ENCODE measurements at regions not wholly inside any gene's neighbourhood (a gene's known extent, or its start where the extent isn't known, plus 50 kb on each side); places are given as distances from the start of the nearest gene placed in this dataset.
"Not testable (repeated sequence)": the region's sequence is repeated elsewhere in the genome, so short reads cannot be mapped to it uniquely, and the experiment has no call there.

DNA sequence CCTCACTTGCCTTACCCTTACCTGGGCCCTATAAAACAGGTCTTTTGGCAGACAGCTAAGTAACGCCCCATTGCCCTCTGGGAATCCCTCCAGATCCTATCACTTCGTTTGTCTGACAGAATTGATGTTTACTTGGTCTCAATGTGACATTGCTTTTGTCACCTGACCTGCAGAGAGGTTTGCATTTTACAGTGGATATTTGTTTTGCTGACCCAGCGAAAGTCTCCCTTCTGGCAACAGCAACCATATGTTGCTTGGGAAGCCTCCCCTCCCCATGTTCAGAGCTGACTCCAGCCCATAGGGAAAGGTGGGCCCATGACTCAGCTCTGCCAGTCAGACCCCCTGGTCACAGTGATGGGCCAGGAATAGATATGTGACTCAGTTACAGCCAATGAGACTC, 54.0 kb upstream of the LARP1 start:
- H3K79me2 ChIP-seq (ENCODE audit: control insufficient read depth, insufficient read depth, low read length): no peaks in the 10 kb centered on the region
- no peak overlapping the region for H3K27ac ChIP-seq (ENCODE audit: insufficient read depth, low read depth, low read length)
- DNase-seq (ENCODE audit: low read depth, low spot score): no peak
- no peaks in the 10 kb centered on the region for H3K36me3 ChIP-seq (ENCODE audit: control insufficient read depth in 2 of 2, extremely low read depth in 1 of 2, insufficient read depth in 2 of 2, low read length in 2 of 2)
- no peak for FAIRE-seq
- peaks cover 0 to 2% of the 10 kb centered on the region in 2 experiments for H3K27me3 ChIP-seq (ENCODE audit: control insufficient read depth in 2 of 2, insufficient read depth in 2 of 2, low read length in 2 of 2)
- no peaks in the 10 kb centered on the region for H3K9me1 ChIP-seq (replicated peaks; ENCODE audit: control insufficient read depth, extremely low read depth, insufficient read depth, low read length)
- no TSS peak for BruUV-seq (replicated peaks)
- no peaks in the 10 kb centered on the region for H3K9me3 ChIP-seq (replicated peaks; ENCODE audit: control insufficient read depth, insufficient read depth, low read length)
- no peak overlapping the region for H3K4me2 ChIP-seq (ENCODE audit: insufficient read depth, low read length)
- ChIA-PET CTCF (no interaction called here), POLR2A (no interaction called here)
- TF ChIP-seq, protein P1, sequence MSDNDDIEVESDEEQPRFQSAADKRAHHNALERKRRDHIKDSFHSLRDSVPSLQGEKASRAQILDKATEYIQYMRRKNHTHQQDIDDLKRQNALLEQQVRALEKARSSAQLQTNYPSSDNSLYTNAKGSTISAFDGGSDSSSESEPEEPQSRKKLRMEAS (IDR thresholded peaks at IDR 0.05; ENCODE audit: insufficient read depth, insufficient read length): no peak
- TF ChIP-seq, protein P2, sequence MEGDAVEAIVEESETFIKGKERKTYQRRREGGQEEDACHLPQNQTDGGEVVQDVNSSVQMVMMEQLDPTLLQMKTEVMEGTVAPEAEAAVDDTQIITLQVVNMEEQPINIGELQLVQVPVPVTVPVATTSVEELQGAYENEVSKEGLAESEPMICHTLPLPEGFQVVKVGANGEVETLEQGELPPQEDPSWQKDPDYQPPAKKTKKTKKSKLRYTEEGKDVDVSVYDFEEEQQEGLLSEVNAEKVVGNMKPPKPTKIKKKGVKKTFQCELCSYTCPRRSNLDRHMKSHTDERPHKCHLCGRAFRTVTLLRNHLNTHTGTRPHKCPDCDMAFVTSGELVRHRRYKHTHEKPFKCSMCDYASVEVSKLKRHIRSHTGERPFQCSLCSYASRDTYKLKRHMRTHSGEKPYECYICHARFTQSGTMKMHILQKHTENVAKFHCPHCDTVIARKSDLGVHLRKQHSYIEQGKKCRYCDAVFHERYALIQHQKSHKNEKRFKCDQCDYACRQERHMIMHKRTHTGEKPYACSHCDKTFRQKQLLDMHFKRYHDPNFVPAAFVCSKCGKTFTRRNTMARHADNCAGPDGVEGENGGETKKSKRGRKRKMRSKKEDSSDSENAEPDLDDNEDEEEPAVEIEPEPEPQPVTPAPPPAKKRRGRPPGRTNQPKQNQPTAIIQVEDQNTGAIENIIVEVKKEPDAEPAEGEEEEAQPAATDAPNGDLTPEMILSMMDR (IDR thresholded peaks at IDR 0.05; ENCODE audit: extremely low read depth in 1 of 2, insufficient read depth in 1 of 2, low read depth in 1 of 2, low read length in 2 of 2): no peak
- TF ChIP-seq POLR2A (IDR thresholded peaks at IDR 0.05; ENCODE audit: low read depth, low read length): no peak
- TF ChIP-seq GATA2 (IDR thresholded peaks at IDR 0.05; ENCODE audit: insufficient read depth, insufficient read length, low read depth, low read length): no peak
- TF ChIP-seq MYC (IDR thresholded peaks at IDR 0.05; ENCODE audit: low read depth, low read length): no peak
- no peak for TF ChIP-seq POLR2AphosphoS5 (IDR thresholded peaks at IDR 0.05; ENCODE audit: insufficient read depth, low read depth, low read length)
- no peak for TF ChIP-seq FOS (IDR thresholded peaks at IDR 0.05; ENCODE audit: borderline replicate concordance, insufficient read depth, low read length)
- no peak for TF ChIP-seq JUN (IDR thresholded peaks at IDR 0.05; ENCODE audit: borderline replicate concordance, insufficient read depth, insufficient read length, low read depth)
- no peak for TF ChIP-seq EZH2 (IDR thresholded peaks at IDR 0.05; ENCODE audit: borderline replicate concordance, low read depth, low read length, severe bottlenecking)
- H4K20me1 ChIP-seq (replicated peaks; ENCODE audit: control insufficient read depth, extremely low read depth, insufficient read depth, low read length): no peaks in the 10 kb centered on the region
- intact Hi-C loops (cut with micrococcal nuclease) (no loop called here), dilution Hi-C loops (cut with MboI; ENCODE audit: extremely low pct_ligation_motif_present, low sequenced_read_pairs) (no loop called here)
- no peak overlapping the region for H3K4me3 ChIP-seq (replicated peaks in 1 of 3; ENCODE audit: insufficient read depth in 1 of 3, low read depth in 1 of 3, low read length in 3 of 3)
- no peak overlapping the region for H2AFZ ChIP-seq (ENCODE audit: low read depth, low read length)
- no peaks in the 10 kb centered on the region for H3K4me1 ChIP-seq (ENCODE audit: control insufficient read depth, extremely low read depth, insufficient read depth, low read length)
- H3K9ac ChIP-seq (replicated peaks; ENCODE audit: extremely low read depth, insufficient read depth, low read length): no peak overlapping the region

DNA sequence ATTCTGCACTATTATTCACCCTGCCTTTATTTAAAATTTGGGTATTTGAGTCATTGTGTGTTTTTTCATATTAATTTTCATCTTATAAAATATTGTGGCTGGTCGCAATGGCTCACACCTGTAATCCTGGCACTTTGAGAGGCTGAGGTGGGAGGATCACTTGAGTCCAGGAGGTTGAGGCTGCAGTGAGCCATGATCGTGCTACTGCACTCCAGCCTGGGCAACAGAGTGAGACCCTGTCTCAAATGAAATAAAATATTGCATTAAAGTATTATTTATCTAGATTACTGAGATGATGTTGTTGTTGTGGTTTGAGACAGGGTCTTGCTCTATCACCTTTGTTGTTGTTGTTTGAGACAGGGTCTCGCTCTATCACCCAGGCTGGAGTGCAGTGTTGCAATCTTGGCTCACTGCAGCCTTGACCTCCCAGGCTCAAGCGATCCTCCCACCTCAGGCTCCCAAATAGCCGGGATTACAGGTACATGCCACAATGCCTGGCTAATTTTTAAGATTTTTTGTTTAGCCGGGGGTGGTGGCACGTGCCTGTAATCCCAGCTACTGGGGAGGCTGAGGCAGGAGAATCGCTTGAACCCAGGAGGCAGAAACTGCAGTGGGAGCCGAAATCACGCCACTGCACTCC, 54.8 kb upstream of the LARP1 start:
- dilution Hi-C loops (cut with MboI; ENCODE audit: extremely low pct_ligation_motif_present, low sequenced_read_pairs); H3K79me2 ChIP-seq (ENCODE audit: control insufficient read depth, insufficient read depth, low read length); H2AFZ ChIP-seq (ENCODE audit: low read depth, low read length); H3K9ac ChIP-seq (replicated peaks; ENCODE audit: extremely low read depth, insufficient read depth, low read length); H3K9me1 ChIP-seq (replicated peaks; ENCODE audit: control insufficient read depth, extremely low read depth, insufficient read depth, low read length); H3K9me3 ChIP-seq (replicated peaks; ENCODE audit: control insufficient read depth, insufficient read depth, low read length); H3K4me2 ChIP-seq (ENCODE audit: insufficient read depth, low read length); H3K27ac ChIP-seq (ENCODE audit: insufficient read depth, low read depth, low read length); H3K4me1 ChIP-seq (ENCODE audit: control insufficient read depth, extremely low read depth, insufficient read depth, low read length); H3K36me3 ChIP-seq (ENCODE audit: control insufficient read depth in 2 of 2, extremely low read depth in 1 of 2, insufficient read depth in 2 of 2, low read length in 2 of 2); H4K20me1 ChIP-seq (replicated peaks; ENCODE audit: control insufficient read depth, extremely low read depth, insufficient read depth, low read length); intact Hi-C loops (cut with micrococcal nuclease); FAIRE-seq; H3K4me3 ChIP-seq (replicated peaks in 1 of 3; ENCODE audit: insufficient read depth in 1 of 3, low read depth in 1 of 3, low read length in 3 of 3); BruUV-seq (replicated peaks); DNase-seq (ENCODE audit: low read depth, low spot score); CTCF ChIA-PET; H3K27me3 ChIP-seq (ENCODE audit: control insufficient read depth in 2 of 2, insufficient read depth in 2 of 2, low read length in 2 of 2): not testable (repeated sequence)
- POLR2A ChIA-PET: interaction anchor here (1.0 kb wide), 1 partner anchor 12 kb away, joined by 3 read pairs; no protein-coding TSS in a partner anchor

Measured in endothelial cell of umbilical vein (primary cell).